Liver (tissue), 8 donors: ENCODE measurements at regions not wholly inside any gene's neighbourhood (a gene's known extent, or its start where the extent isn't known, plus 50 kb on each side); places are given as distances from the start of the nearest gene placed in this dataset.

Experiments
- DNase-seq: peaks from one replicate; pipeline ENCODE4 v3.0.0-alpha.2; 2017; ENCODE audit warnings: low spot score
- H3K27ac ChIP-seq, 2 donors: one replicate each; pipeline ENCODE4 v1.7.0; 2013; ENCODE audit warnings: inconsistent platforms in 2 of 2, low read length in 2 of 2, control low read depth in 1 of 2, low read depth in 1 of 2, mild to moderate bottlenecking in 1 of 2
- H3K27me3 ChIP-seq, 4 donors: one replicate each; pipeline versions ENCODE4 v1.6.1 to v1.7.0; 2013; ENCODE audit warnings: low read length in 3 of 4, inconsistent platforms in 1 of 4, mild to moderate bottlenecking in 1 of 4, moderate library complexity in 1 of 4; ENCODE audit not compliant: control insufficient read depth in 4 of 4, insufficient read depth in 4 of 4
- H3K36me3 ChIP-seq, 4 donors: one replicate each; pipeline versions ENCODE4 v1.6.1 to v1.7.0; 2013; ENCODE audit warnings: low read length in 3 of 4, mild to moderate bottlenecking in 3 of 4, low read depth in 1 of 4, moderate library complexity in 1 of 4; ENCODE audit not compliant: control insufficient read depth in 4 of 4, insufficient read depth in 3 of 4
- H3K4me1 ChIP-seq, 4 donors: one replicate each; pipeline versions ENCODE4 v1.6.1 to v1.7.0; 2013; ENCODE audit warnings: low read length in 3 of 4, mild to moderate bottlenecking in 3 of 4, moderate library complexity in 1 of 4; ENCODE audit not compliant: control insufficient read depth in 4 of 4, insufficient read depth in 4 of 4
- H3K4me3 ChIP-seq, 3 donors: one replicate each; pipeline versions ENCODE4 v1.6.1 to v1.7.0; 2013; ENCODE audit warnings: low read length in 3 of 3, control low read depth in 1 of 3, low read depth in 1 of 3, mild to moderate bottlenecking in 1 of 3
- H3K9ac ChIP-seq, 2 donors: one replicate each; pipeline ENCODE4 v1.7.0; 2013; ENCODE audit warnings: low read length in 2 of 2, mild to moderate bottlenecking in 2 of 2, moderate library complexity in 2 of 2, control low read depth in 1 of 2, low read depth in 1 of 2
- H3K9me3 ChIP-seq, 4 donors: one replicate each; pipeline versions ENCODE4 v1.6.1 to v1.7.0; 2013; ENCODE audit warnings: low read length in 3 of 4; ENCODE audit not compliant: control insufficient read depth in 4 of 4
- CTCF ChIP-seq: fragments of 150-350 bp; IDR thresholded peaks from 2 replicates; pipeline ENCODE4 v1.5.1; 2017; ENCODE audit warnings: improper control_type of control experiment, low read depth, low read length; ENCODE audit not compliant: missing input control
- FOXA1 ChIP-seq: IDR thresholded peaks from 2 replicates; pipeline ENCODE4 v1.6.1; 2016; ENCODE audit warnings: antibody characterized with exemption
- JUND ChIP-seq, 2 donors: IDR thresholded peaks; 2 replicates each; pipeline ENCODE4 v1.6.1; 2016; ENCODE audit warnings: antibody characterized with exemption in 2 of 2
- MAX ChIP-seq: IDR thresholded peaks from 2 replicates; pipeline ENCODE4 v1.6.1; 2016; ENCODE audit warnings: antibody characterized with exemption
- NR2F2 ChIP-seq: IDR thresholded peaks from 2 replicates; pipeline ENCODE4 v1.6.1; 2016; ENCODE audit warnings: antibody characterized with exemption
- RAD21 ChIP-seq, 2 donors: IDR thresholded peaks; 2 replicates each; pipeline ENCODE4 v1.6.1; 2016; ENCODE audit warnings: antibody characterized with exemption in 2 of 2, mild to moderate bottlenecking in 2 of 2
- REST ChIP-seq: IDR thresholded peaks from 2 replicates; pipeline ENCODE4 v1.6.1; 2016; ENCODE audit warnings: antibody characterized with exemption, mild to moderate bottlenecking
- YY1 ChIP-seq: IDR thresholded peaks from 2 replicates; pipeline ENCODE4 v1.6.1; 2016; ENCODE audit warnings: antibody characterized with exemption, mild to moderate bottlenecking
- ZBTB33 ChIP-seq: IDR thresholded peaks from 2 replicates; pipeline ENCODE4 v1.6.1; 2016; ENCODE audit warnings: antibody characterized with exemption
- WGBS: extraction: QIAGEN DNeasy Blood & Tissue Kit; methylation state at CpG from one replicate; pipeline ENCODE4 v1.1.7; 2013; 5-methylcytosine and 5-hydroxymethylcytosine counted together
- donor health status: healthy.
- donor health status: healthy.
- donor health status: healthy.
- donor health status: healthy.
- donor health status: healthy.

- no peak overlapping the region for H3K4me3 ChIP-seq
- no peaks in the 10 kb centered on the region for H3K27me3 ChIP-seq
- H3K9ac ChIP-seq: no peak overlapping the region
- no peaks in the 10 kb centered on the region for H3K36me3 ChIP-seq
- no peaks in the 10 kb centered on the region for H3K9me3 ChIP-seq
- DNase-seq: no peak
- no peak for TF ChIP-seq REST
- WGBS: 91% methylated on average over 8 of the region's 8 CpGs
- no peak overlapping the region for H3K27ac ChIP-seq
- peaks cover 5 to 25% (median 20%) of the 10 kb centered on the region in 4 donors for H3K4me1 ChIP-seq
Observed at GRCh38 chr15:36175186-36175740, 404.2 kb upstream of the CDIN1 start.

GRCh38 chr15:36175741-36176291 is 403.6 kb upstream of the CDIN1 start:
- no peak for DNase-seq
- no peak overlapping the region for H3K27ac ChIP-seq
- no peaks in the 10 kb centered on the region for H3K9me3 ChIP-seq
- no peaks in the 10 kb centered on the region for H3K36me3 ChIP-seq
- H3K9ac ChIP-seq: no peak overlapping the region
- peaks cover 5 to 25% (median 21%) of the 10 kb centered on the region in 4 donors for H3K4me1 ChIP-seq
- no peak overlapping the region for H3K4me3 ChIP-seq
- no peaks in the 10 kb centered on the region for H3K27me3 ChIP-seq
- 77% methylated on average over 2 of the region's 2 CpGs for WGBS
- TF ChIP-seq NR2F2: no peak
- TF ChIP-seq YY1: no peak
- no peak for TF ChIP-seq JUND (IDR thresholded peaks at IDR 0.05)
- no peak for TF ChIP-seq RAD21 (IDR thresholded peaks at IDR 0.05)
- no peak for TF ChIP-seq MAX
- TF ChIP-seq FOXA1: no peak
- TF ChIP-seq ZBTB33: no peak
- no peak for TF ChIP-seq CTCF
